Nephron (organoid): ENCODE measurements at regions not wholly inside any gene's neighbourhood (a gene's known extent, or its start where the extent isn't known, plus 50 kb on each side); places are given as distances from the start of the nearest gene placed in this dataset.
A peak's percentile ranks its signal among the peaks of the same experiment; 100 is the strongest.

Experiments
- H3K27ac Mint-ChIP-seq, 3 experiments: 2 replicates each; pipeline ENCODE4 v1.8.0; 2020; ENCODE audit warnings: mixed read lengths in 3 of 3, mild to moderate bottlenecking in 2 of 3, moderate library complexity in 1 of 3
- H3K27me3 Mint-ChIP-seq: 2 replicates; pipeline ENCODE4 v1.8.0; 2021; ENCODE audit warnings: low read depth, mild to moderate bottlenecking, moderate library complexity, mixed read lengths
- H3K36me3 Mint-ChIP-seq: 2 replicates; pipeline ENCODE4 v1.8.0; 2020; ENCODE audit warnings: low read depth, mixed read lengths
- H3K4me1 Mint-ChIP-seq: 2 replicates; pipeline ENCODE4 v1.8.0; 2020; ENCODE audit warnings: mixed read lengths
- H3K4me3 Mint-ChIP-seq, 3 experiments: 2 replicates each; pipeline ENCODE4 v1.8.0; 2020; ENCODE audit warnings: mild to moderate bottlenecking in 3 of 3, mixed read lengths in 3 of 3, moderate library complexity in 2 of 3
- H3K9me3 Mint-ChIP-seq: 2 replicates; pipeline ENCODE4 v1.8.0; 2020; ENCODE audit warnings: mixed read lengths
- CTCF ChIP-seq, 3 experiments: fragments of 200-600 bp; sonication (generic); IDR thresholded peaks; one replicate each; pipeline ENCODE4 v1.5.0; 2021; ENCODE audit warnings: antibody characterized with exemption in 3 of 3; ENCODE audit not compliant: unreplicated experiment in 3 of 3

DNA sequence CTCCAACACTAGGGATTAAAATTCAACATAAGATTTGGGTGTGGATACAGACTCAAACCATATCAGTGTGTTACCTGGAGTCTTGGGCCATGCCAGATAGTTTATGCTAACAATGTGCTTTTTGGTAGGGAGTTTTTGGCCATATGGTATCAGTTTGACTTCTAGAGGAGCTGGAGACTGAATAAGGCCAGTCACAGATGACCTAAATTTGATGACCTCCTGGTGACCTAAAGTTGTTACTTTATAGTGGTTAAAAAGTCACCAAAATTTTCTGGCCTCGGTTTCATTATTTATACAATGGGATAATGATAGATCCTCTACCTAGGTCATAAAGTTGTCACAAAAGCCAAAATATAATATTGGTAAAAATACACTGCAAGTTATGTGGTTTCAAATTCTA is 877.1 kb downstream of the RAPGEF2 start:
- no peak overlapping the region for H3K4me3 Mint-ChIP-seq
- H3K36me3 Mint-ChIP-seq: no peaks in the 10 kb centered on the region
- H3K27ac Mint-ChIP-seq: peak overlapping the region in 1 of 3 experiments; percentile 58
- H3K27me3 Mint-ChIP-seq: no peaks in the 10 kb centered on the region
- H3K4me1 Mint-ChIP-seq: no peaks in the 10 kb centered on the region
- no peak for TF ChIP-seq CTCF (IDR thresholded peaks at IDR 0.05; ENCODE audit: unreplicated experiment in 3 of 3)
- no peaks in the 10 kb centered on the region for H3K9me3 Mint-ChIP-seq

- Mint-ChIP-seq H3K9me3 (no peaks in the 10 kb centered on the region), H3K27ac (peak overlapping the region; percentile 60 to 88 (median 68)), H3K27me3 (no peaks in the 10 kb centered on the region), H3K4me1 (no peaks in the 10 kb centered on the region), H3K4me3 (no peak overlapping the region), H3K36me3 (no peaks in the 10 kb centered on the region)
- no peak for TF ChIP-seq CTCF (IDR thresholded peaks at IDR 0.05; ENCODE audit: unreplicated experiment in 3 of 3)
Measured at GRCh38 chr4:159980826-159981468, 878.1 kb downstream of the RAPGEF2 start.

- Mint-ChIP-seq H3K9me3 (no peaks in the 10 kb centered on the region), H3K36me3 (no peaks in the 10 kb centered on the region)
- no peak for TF ChIP-seq CTCF (IDR thresholded peaks at IDR 0.05; ENCODE audit: unreplicated experiment in 3 of 3)
Measured at GRCh38 chr4:159981469-159981856, 878.6 kb downstream of the RAPGEF2 start.

DNA sequence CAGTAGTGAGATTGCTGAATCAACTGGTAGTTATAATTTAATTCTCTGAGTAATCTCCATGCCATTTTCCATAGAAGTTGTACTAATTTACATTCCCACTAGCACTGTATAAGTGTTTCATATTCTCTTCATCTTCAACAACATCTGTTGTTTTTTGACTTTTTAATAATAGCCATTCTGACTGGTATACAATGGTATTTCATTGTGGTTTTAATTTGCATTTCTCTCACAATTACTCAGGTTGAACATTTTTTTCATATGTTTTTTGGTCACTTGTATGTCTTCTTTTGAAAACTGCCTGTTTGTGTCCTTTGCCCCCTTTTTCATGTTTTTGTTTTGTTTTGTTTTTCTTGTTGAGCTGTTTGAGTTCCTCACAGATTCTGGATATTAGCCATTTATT is 880.2 kb downstream of the RAPGEF2 start:
- Mint-ChIP-seq H3K4me1 (no peaks in the 10 kb centered on the region), H3K27me3 (no peaks in the 10 kb centered on the region), H3K9me3 (no peaks in the 10 kb centered on the region), H3K4me3 (no peak overlapping the region), H3K36me3 (no peaks in the 10 kb centered on the region), H3K27ac (no peak overlapping the region)
- no peak for TF ChIP-seq CTCF (IDR thresholded peaks at IDR 0.05; ENCODE audit: unreplicated experiment in 3 of 3)

More at GRCh38 chr4:159981469-159981856, 878.6 kb downstream of the RAPGEF2 start:
- no peaks in the 10 kb centered on the region for H3K27me3 Mint-ChIP-seq
- no peaks in the 10 kb centered on the region for H3K4me1 Mint-ChIP-seq
- peak overlapping the region; percentile 60 to 88 (median 68) for H3K27ac Mint-ChIP-seq
- H3K4me3 Mint-ChIP-seq: no peak overlapping the region

- Mint-ChIP-seq H3K36me3 (no peaks in the 10 kb centered on the region), H3K4me3 (no peak overlapping the region), H3K27me3 (no peaks in the 10 kb centered on the region), H3K9me3 (peaks cover 9% of the 10 kb centered on the region), H3K4me1 (no peaks in the 10 kb centered on the region), H3K27ac (no peak overlapping the region)
- no peak for TF ChIP-seq CTCF (IDR thresholded peaks at IDR 0.05; ENCODE audit: unreplicated experiment in 3 of 3)
Measured at GRCh38 chr4:160009656-160010493, 907.0 kb downstream of the RAPGEF2 start.
